ENCODE measurements at regions not wholly inside any gene's neighbourhood (a gene's known extent, or its start where the extent isn't known, plus 50 kb on each side); places are given as distances from the start of the nearest gene placed in this dataset.
A peak's percentile ranks its signal among the peaks of the same experiment; 100 is the strongest.

DNA sequence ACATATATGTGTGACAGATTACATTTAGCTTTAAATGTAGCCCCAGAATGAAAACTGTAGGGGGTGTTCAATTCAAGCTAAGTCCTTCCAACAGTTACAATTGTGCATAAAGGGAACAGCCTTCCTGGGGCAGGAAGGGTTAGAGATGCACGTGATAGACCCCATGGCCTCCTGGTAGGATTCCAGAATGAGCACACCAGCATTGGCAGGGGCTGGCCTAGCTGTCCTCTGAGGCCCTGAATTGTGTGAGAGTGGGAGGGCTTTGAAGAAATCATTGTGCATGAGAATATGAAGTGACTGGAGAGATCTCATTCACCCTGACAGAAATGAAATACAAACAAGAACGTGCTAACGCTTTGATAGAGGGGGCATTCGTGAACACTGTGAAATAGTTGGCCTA lies 663.8 kb upstream of the KLF4 start:
- no peaks in the 10 kb centered on the region for H3K36me3 ChIP-seq (ENCODE audit: control insufficient read depth in 4 of 4, insufficient read depth in 3 of 4, low read depth in 1 of 4, low read length in 3 of 4)
- H3K27ac ChIP-seq (ENCODE audit: low read depth in 1 of 2, low read length in 2 of 2), result no peak overlapping the region
- H3K4me1 ChIP-seq (ENCODE audit: control insufficient read depth in 4 of 4, insufficient read depth in 4 of 4, low read length in 3 of 4), result no peaks in the 10 kb centered on the region
- WGBS, result 87% methylated on average over 4 of the region's 4 CpGs
- peaks cover 0 to 5% (median 0%) of the 10 kb centered on the region in 4 donors for H3K27me3 ChIP-seq (ENCODE audit: control insufficient read depth in 4 of 4, insufficient read depth in 4 of 4, low read length in 3 of 4)
- TF ChIP-seq HNF4G (IDR thresholded peaks at IDR 0.05) (no peak), JUND (IDR thresholded peaks at IDR 0.05) (no peak), SP1 (IDR thresholded peaks at IDR 0.05) (no peak), RAD21 (IDR thresholded peaks at IDR 0.05) (no peak), RXRA (IDR thresholded peaks at IDR 0.05) (no peak), EGR1 (IDR thresholded peaks at IDR 0.05; ENCODE audit: low read depth in 2 of 2) (no peak), GABPA (IDR thresholded peaks at IDR 0.05 in 1 of 2, conservative IDR thresholded peaks at IDR 0.05 in 1 of 2) (no peak), YY1 (IDR thresholded peaks at IDR 0.05) (no peak)
- TF ChIP-seq, protein P1, sequence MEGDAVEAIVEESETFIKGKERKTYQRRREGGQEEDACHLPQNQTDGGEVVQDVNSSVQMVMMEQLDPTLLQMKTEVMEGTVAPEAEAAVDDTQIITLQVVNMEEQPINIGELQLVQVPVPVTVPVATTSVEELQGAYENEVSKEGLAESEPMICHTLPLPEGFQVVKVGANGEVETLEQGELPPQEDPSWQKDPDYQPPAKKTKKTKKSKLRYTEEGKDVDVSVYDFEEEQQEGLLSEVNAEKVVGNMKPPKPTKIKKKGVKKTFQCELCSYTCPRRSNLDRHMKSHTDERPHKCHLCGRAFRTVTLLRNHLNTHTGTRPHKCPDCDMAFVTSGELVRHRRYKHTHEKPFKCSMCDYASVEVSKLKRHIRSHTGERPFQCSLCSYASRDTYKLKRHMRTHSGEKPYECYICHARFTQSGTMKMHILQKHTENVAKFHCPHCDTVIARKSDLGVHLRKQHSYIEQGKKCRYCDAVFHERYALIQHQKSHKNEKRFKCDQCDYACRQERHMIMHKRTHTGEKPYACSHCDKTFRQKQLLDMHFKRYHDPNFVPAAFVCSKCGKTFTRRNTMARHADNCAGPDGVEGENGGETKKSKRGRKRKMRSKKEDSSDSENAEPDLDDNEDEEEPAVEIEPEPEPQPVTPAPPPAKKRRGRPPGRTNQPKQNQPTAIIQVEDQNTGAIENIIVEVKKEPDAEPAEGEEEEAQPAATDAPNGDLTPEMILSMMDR (IDR thresholded peaks at IDR 0.05; ENCODE audit: low read depth, low read length, missing input control), result no peak
- TF ChIP-seq, protein P2, sequence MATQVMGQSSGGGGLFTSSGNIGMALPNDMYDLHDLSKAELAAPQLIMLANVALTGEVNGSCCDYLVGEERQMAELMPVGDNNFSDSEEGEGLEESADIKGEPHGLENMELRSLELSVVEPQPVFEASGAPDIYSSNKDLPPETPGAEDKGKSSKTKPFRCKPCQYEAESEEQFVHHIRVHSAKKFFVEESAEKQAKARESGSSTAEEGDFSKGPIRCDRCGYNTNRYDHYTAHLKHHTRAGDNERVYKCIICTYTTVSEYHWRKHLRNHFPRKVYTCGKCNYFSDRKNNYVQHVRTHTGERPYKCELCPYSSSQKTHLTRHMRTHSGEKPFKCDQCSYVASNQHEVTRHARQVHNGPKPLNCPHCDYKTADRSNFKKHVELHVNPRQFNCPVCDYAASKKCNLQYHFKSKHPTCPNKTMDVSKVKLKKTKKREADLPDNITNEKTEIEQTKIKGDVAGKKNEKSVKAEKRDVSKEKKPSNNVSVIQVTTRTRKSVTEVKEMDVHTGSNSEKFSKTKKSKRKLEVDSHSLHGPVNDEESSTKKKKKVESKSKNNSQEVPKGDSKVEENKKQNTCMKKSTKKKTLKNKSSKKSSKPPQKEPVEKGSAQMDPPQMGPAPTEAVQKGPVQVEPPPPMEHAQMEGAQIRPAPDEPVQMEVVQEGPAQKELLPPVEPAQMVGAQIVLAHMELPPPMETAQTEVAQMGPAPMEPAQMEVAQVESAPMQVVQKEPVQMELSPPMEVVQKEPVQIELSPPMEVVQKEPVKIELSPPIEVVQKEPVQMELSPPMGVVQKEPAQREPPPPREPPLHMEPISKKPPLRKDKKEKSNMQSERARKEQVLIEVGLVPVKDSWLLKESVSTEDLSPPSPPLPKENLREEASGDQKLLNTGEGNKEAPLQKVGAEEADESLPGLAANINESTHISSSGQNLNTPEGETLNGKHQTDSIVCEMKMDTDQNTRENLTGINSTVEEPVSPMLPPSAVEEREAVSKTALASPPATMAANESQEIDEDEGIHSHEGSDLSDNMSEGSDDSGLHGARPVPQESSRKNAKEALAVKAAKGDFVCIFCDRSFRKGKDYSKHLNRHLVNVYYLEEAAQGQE (IDR thresholded peaks at IDR 0.05), result no peak
- TF ChIP-seq, protein P3, sequence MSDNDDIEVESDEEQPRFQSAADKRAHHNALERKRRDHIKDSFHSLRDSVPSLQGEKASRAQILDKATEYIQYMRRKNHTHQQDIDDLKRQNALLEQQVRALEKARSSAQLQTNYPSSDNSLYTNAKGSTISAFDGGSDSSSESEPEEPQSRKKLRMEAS (IDR thresholded peaks at IDR 0.05), result no peak
- peaks cover 0 to 4% (median 0%) of the 10 kb centered on the region in 4 donors for H3K9me3 ChIP-seq (ENCODE audit: control insufficient read depth in 4 of 4, low read length in 3 of 4)
- DNase-seq (ENCODE audit: low spot score), result no peak
- H3K9ac ChIP-seq (ENCODE audit: low read depth in 1 of 2, low read length in 2 of 2), result no peak overlapping the region
- no peak overlapping the region for H3K4me3 ChIP-seq (ENCODE audit: low read depth in 1 of 3, low read length in 3 of 3)

DNA sequence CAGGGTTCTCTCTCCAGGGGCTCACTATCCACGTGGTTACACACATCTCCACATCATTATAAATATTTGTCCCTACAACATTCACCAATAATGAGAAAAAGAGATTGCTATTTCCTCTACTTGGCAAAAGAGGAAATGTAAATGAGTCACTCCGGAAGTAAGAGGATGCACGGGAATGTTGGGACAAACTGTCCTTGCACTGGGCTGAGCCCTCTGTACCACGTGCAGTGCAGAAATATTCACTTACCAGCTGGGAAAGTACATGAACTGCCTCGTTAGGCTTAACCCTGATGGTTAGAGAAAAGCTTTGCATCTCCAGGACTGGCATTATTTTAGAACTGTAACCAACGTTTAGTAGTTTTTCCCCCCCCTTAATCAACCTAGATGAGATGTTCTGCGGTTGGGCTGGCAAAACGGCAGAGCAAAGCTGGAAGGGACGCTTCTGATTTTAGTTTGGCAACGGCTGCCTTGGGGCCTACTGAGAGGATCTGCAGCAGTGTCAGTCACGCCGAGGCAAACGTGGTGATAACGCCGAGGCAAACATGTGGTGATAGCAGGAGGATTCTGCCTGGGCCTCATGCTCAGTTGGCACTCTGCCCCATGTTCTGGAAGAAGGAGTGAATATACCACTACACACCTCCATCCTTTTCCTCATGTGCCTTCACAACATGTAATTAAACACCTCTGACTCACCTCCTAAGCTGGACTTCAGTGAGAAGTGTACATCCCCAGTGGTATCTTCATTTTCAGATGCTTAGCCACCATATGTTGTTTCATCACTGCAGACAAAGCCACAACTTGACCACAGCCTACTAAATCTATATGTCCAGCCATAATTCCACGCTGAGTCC lies 661.4 kb upstream of the KLF4 start:
- Histone ChIP-seq H3K27ac (ENCODE audit: low read depth in 1 of 2, low read length in 2 of 2) (peak overlapping the region in 1 of 2 donors; percentile 54), H3K9ac (ENCODE audit: low read depth in 1 of 2, low read length in 2 of 2) (no peak overlapping the region), H3K4me1 (ENCODE audit: control insufficient read depth in 4 of 4, insufficient read depth in 4 of 4, low read length in 3 of 4) (no peaks in the 10 kb centered on the region), H3K36me3 (ENCODE audit: control insufficient read depth in 4 of 4, insufficient read depth in 3 of 4, low read depth in 1 of 4, low read length in 3 of 4) (no peaks in the 10 kb centered on the region), H3K4me3 (ENCODE audit: low read depth in 1 of 3, low read length in 3 of 3) (no peak overlapping the region), H3K27me3 (ENCODE audit: control insufficient read depth in 4 of 4, insufficient read depth in 4 of 4, low read length in 3 of 4) (peaks cover 0 to 5% (median 0%) of the 10 kb centered on the region in 4 donors), H3K9me3 (ENCODE audit: control insufficient read depth in 4 of 4, low read length in 3 of 4) (peaks cover 0 to 4% (median 0%) of the 10 kb centered on the region in 4 donors)
- peak; percentile 90 for TF ChIP-seq NR2F2 (IDR thresholded peaks at IDR 0.05)
- no peak for TF ChIP-seq ZBTB33 (IDR thresholded peaks at IDR 0.05)
- peak; percentile 39 to 47 for TF ChIP-seq RXRA (IDR thresholded peaks at IDR 0.05)
- no peak for TF ChIP-seq FOXA1 (IDR thresholded peaks at IDR 0.05)
- TF ChIP-seq RAD21 (IDR thresholded peaks at IDR 0.05), result peak in 1 of 2 donors; percentile 44
- TF ChIP-seq, protein P3 (IDR thresholded peaks at IDR 0.05), result peak; percentile 92
- TF ChIP-seq JUND (IDR thresholded peaks at IDR 0.05), result peak; percentile 91 to 97
- peak in 1 of 2 donors; percentile 22 for TF ChIP-seq GABPA (IDR thresholded peaks at IDR 0.05 in 1 of 2, conservative IDR thresholded peaks at IDR 0.05 in 1 of 2)
- TF ChIP-seq, protein P1 (IDR thresholded peaks at IDR 0.05; ENCODE audit: low read depth, low read length, missing input control), result no peak
- TF ChIP-seq EGR1 (IDR thresholded peaks at IDR 0.05; ENCODE audit: low read depth in 2 of 2), result peak; percentile 36 to 73
- TF ChIP-seq, protein P4, sequence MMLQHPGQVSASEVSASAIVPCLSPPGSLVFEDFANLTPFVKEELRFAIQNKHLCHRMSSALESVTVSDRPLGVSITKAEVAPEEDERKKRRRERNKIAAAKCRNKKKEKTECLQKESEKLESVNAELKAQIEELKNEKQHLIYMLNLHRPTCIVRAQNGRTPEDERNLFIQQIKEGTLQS (IDR thresholded peaks at IDR 0.05), result peak; percentile 22
- peak; percentile 85 for TF ChIP-seq SP1 (IDR thresholded peaks at IDR 0.05)
- TF ChIP-seq FOXA2 (IDR thresholded peaks at IDR 0.05), result no peak
- no peak for DNase-seq (ENCODE audit: low spot score)
- 53% methylated on average over 16 of the region's 16 CpGs for WGBS
